ENCODE measurements at regions not wholly inside any gene's neighbourhood (a gene's known extent, or its start where the extent isn't known, plus 50 kb on each side); places are given as distances from the start of the nearest gene placed in this dataset.

GRCh38 chr14:58887931-58888330 lies 250.2 kb downstream of the DACT1 start:
- Histone ChIP-seq H3K9me3 (ENCODE audit: insufficient read depth, low read length) (no peaks in the 10 kb centered on the region; the same call in 1 of the 2 replicates), H3K36me3 (ENCODE audit: insufficient read depth, insufficient read length, low read length) (no peaks in the 10 kb centered on the region), H3K27me3 (ENCODE audit: insufficient read depth, insufficient read length) (no peaks in the 10 kb centered on the region), H3K4me3 (ENCODE audit: insufficient read length, low read depth) (no peak overlapping the region), H3K9ac (ENCODE audit: insufficient read length, low read depth) (no peak overlapping the region), H3K4me1 (ENCODE audit: insufficient read depth, insufficient read length) (no peaks in the 10 kb centered on the region)
- DNase-seq (ENCODE audit: low read depth, low spot score) = no peak
- no peak for TF ChIP-seq YY1 (IDR thresholded peaks at IDR 0.05; ENCODE audit: insufficient read depth, insufficient read length)
- no peak for TF ChIP-seq ZNF274 (IDR thresholded peaks at IDR 0.05; ENCODE audit: low read depth, low read length)
- TF ChIP-seq SUZ12 (IDR thresholded peaks at IDR 0.05; ENCODE audit: extremely low read depth, insufficient read depth, insufficient read length) = no peak

- Histone ChIP-seq H3K4me3 (ENCODE audit: insufficient read length, low read depth) (no peak overlapping the region), H3K9me3 (ENCODE audit: insufficient read depth, low read length) (peaks cover 12% of the 10 kb centered on the region; the same call in 1 of the 2 replicates), H3K36me3 (ENCODE audit: insufficient read depth, insufficient read length, low read length) (no peaks in the 10 kb centered on the region), H3K4me1 (ENCODE audit: insufficient read depth, insufficient read length) (no peaks in the 10 kb centered on the region), H3K9ac (ENCODE audit: insufficient read length, low read depth) (no peak overlapping the region), H3K27me3 (ENCODE audit: insufficient read depth, insufficient read length) (no peaks in the 10 kb centered on the region)
- DNase-seq (ENCODE audit: low read depth, low spot score) = no peak
- TF ChIP-seq ZNF274 (IDR thresholded peaks at IDR 0.05; ENCODE audit: low read depth, low read length) (no peak), YY1 (IDR thresholded peaks at IDR 0.05; ENCODE audit: insufficient read depth, insufficient read length) (no peak), SUZ12 (IDR thresholded peaks at IDR 0.05; ENCODE audit: extremely low read depth, insufficient read depth, insufficient read length) (no peak)
These were observed 261.0 kb downstream of the DACT1 start for GRCh38 chr14:58898655-58899316.

- Histone ChIP-seq H3K36me3 (ENCODE audit: insufficient read depth, insufficient read length, low read length) (no peaks in the 10 kb centered on the region), H3K27me3 (ENCODE audit: insufficient read depth, insufficient read length) (no peaks in the 10 kb centered on the region), H3K4me1 (ENCODE audit: insufficient read depth, insufficient read length) (no peaks in the 10 kb centered on the region), H3K9ac (ENCODE audit: insufficient read length, low read depth) (no peak overlapping the region), H3K9me3 (ENCODE audit: insufficient read depth, low read length) (peaks cover 14% of the 10 kb centered on the region; the same call in 1 of the 2 replicates), H3K4me3 (ENCODE audit: insufficient read length, low read depth) (no peak overlapping the region)
- DNase-seq (ENCODE audit: low read depth, low spot score) = no peak
- TF ChIP-seq ZNF274 (IDR thresholded peaks at IDR 0.05; ENCODE audit: low read depth, low read length) (no peak), YY1 (IDR thresholded peaks at IDR 0.05; ENCODE audit: insufficient read depth, insufficient read length) (no peak), SUZ12 (IDR thresholded peaks at IDR 0.05; ENCODE audit: extremely low read depth, insufficient read depth, insufficient read length) (no peak)
These were observed 261.6 kb downstream of the DACT1 start for GRCh38 chr14:58899317-58899713.

GRCh38 chr14:58901826-58902225 lies 264.1 kb downstream of the DACT1 start:
- H3K9ac ChIP-seq (ENCODE audit: insufficient read length, low read depth) = no peak overlapping the region
- H3K4me3 ChIP-seq (ENCODE audit: insufficient read length, low read depth) = no peak overlapping the region
- peaks cover 14% of the 10 kb centered on the region; the same call in 1 of the 2 replicates for H3K9me3 ChIP-seq (ENCODE audit: insufficient read depth, low read length)
- H3K27me3 ChIP-seq (ENCODE audit: insufficient read depth, insufficient read length) = no peaks in the 10 kb centered on the region
- no peaks in the 10 kb centered on the region for H3K36me3 ChIP-seq (ENCODE audit: insufficient read depth, insufficient read length, low read length)
- no peak for TF ChIP-seq ZNF274 (IDR thresholded peaks at IDR 0.05; ENCODE audit: low read depth, low read length)
- TF ChIP-seq SUZ12 (IDR thresholded peaks at IDR 0.05; ENCODE audit: extremely low read depth, insufficient read depth, insufficient read length) = no peak
- TF ChIP-seq YY1 (IDR thresholded peaks at IDR 0.05; ENCODE audit: insufficient read depth, insufficient read length) = no peak
- no peaks in the 10 kb centered on the region for H3K4me1 ChIP-seq (ENCODE audit: insufficient read depth, insufficient read length)
- DNase-seq (ENCODE audit: low read depth, low spot score) = no peak

GRCh38 chr14:58904776-58905175 lies 267.0 kb downstream of the DACT1 start:
- TF ChIP-seq YY1 (IDR thresholded peaks at IDR 0.05; ENCODE audit: insufficient read depth, insufficient read length) (no peak), ZNF274 (IDR thresholded peaks at IDR 0.05; ENCODE audit: low read depth, low read length) (no peak), SUZ12 (IDR thresholded peaks at IDR 0.05; ENCODE audit: extremely low read depth, insufficient read depth, insufficient read length) (no peak)
- DNase-seq (ENCODE audit: low read depth, low spot score) = no peak
- Histone ChIP-seq H3K4me3 (ENCODE audit: insufficient read length, low read depth) (no peak overlapping the region), H3K9ac (ENCODE audit: insufficient read length, low read depth) (no peak overlapping the region), H3K4me1 (ENCODE audit: insufficient read depth, insufficient read length) (no peaks in the 10 kb centered on the region), H3K27me3 (ENCODE audit: insufficient read depth, insufficient read length) (no peaks in the 10 kb centered on the region), H3K9me3 (ENCODE audit: insufficient read depth, low read length) (peaks cover 14% of the 10 kb centered on the region; the same call in 1 of the 2 replicates), H3K36me3 (ENCODE audit: insufficient read depth, insufficient read length, low read length) (no peaks in the 10 kb centered on the region)

- no peak for DNase-seq (ENCODE audit: low read depth, low spot score)
- Histone ChIP-seq H3K4me3 (ENCODE audit: insufficient read length, low read depth) (no peak overlapping the region), H3K9me3 (ENCODE audit: insufficient read depth, low read length) (peaks cover 13% of the 10 kb centered on the region; the same call in 1 of the 2 replicates), H3K4me1 (ENCODE audit: insufficient read depth, insufficient read length) (no peaks in the 10 kb centered on the region), H3K36me3 (ENCODE audit: insufficient read depth, insufficient read length, low read length) (no peaks in the 10 kb centered on the region), H3K27me3 (ENCODE audit: insufficient read depth, insufficient read length) (no peaks in the 10 kb centered on the region), H3K9ac (ENCODE audit: insufficient read length, low read depth) (no peak overlapping the region)
- TF ChIP-seq ZNF274 (IDR thresholded peaks at IDR 0.05; ENCODE audit: low read depth, low read length) (no peak), YY1 (IDR thresholded peaks at IDR 0.05; ENCODE audit: insufficient read depth, insufficient read length) (no peak), SUZ12 (IDR thresholded peaks at IDR 0.05; ENCODE audit: extremely low read depth, insufficient read depth, insufficient read length) (no peak)
These were observed 270.0 kb downstream of the DACT1 start for GRCh38 chr14:58907803-58908202.

GRCh38 chr14:58912287-58912686 lies 274.5 kb downstream of the DACT1 start:
- no peak overlapping the region for H3K4me3 ChIP-seq (ENCODE audit: insufficient read length, low read depth)
- H3K9me3 ChIP-seq (ENCODE audit: insufficient read depth, low read length) = no peaks in the 10 kb centered on the region
- no peaks in the 10 kb centered on the region for H3K27me3 ChIP-seq (ENCODE audit: insufficient read depth, insufficient read length)
- no peaks in the 10 kb centered on the region for H3K36me3 ChIP-seq (ENCODE audit: insufficient read depth, insufficient read length, low read length)
- TF ChIP-seq YY1 (IDR thresholded peaks at IDR 0.05; ENCODE audit: insufficient read depth, insufficient read length) = no peak
- no peak for TF ChIP-seq ZNF274 (IDR thresholded peaks at IDR 0.05; ENCODE audit: low read depth, low read length)
- no peak for TF ChIP-seq SUZ12 (IDR thresholded peaks at IDR 0.05; ENCODE audit: extremely low read depth, insufficient read depth, insufficient read length)
- H3K9ac ChIP-seq (ENCODE audit: insufficient read length, low read depth) = no peak overlapping the region
- no peak for DNase-seq (ENCODE audit: low read depth, low spot score)
- H3K4me1 ChIP-seq (ENCODE audit: insufficient read depth, insufficient read length) = no peaks in the 10 kb centered on the region

Measured in NT2/D1 (cell line).